HCT116 (cell line): ENCODE measurements at regions not wholly inside any gene's neighbourhood (a gene's known extent, or its start where the extent isn't known, plus 50 kb on each side); places are given as distances from the start of the nearest gene placed in this dataset.

Source experiments
- ATAC-seq: fragments of 200-7000 bp; cut with Tn5 transposase; 2 replicates; pipeline ENCODE4 v1.9.1; 2020; ENCODE audit warnings: mild to moderate bottlenecking, moderate library complexity
- BruUV-seq: library from RNA; stranded (reverse); fragments of 400-500 nt; replicated peaks from 2 replicates; lab custom pipeline; 2021; lab: Mats Ljungman, UMichigan
- CTCF ChIA-PET: fragments of 300-600 bp; sonication (Branson Sonifier 250); formaldehyde crosslinking; loops from one replicate; lab custom pipeline; 2021; ENCODE audit warnings: antibody characterized with exemption; lab: Charles Lee
- POLR2A ChIA-PET: fragments of 300-600, 350-600 bp; sonication (Branson Sonifier 250); formaldehyde crosslinking; loops from one replicate; lab custom pipeline; 2021; ENCODE audit warnings: antibody characterized with exemption; lab: Charles Lee
- RAD21 ChIA-PET, 2 experiments: fragments of 300-600 bp; sonication (Branson Sonifier 250); formaldehyde crosslinking; loops; one replicate each; lab custom pipeline; 2023; ENCODE audit warnings: low total read pairs in 2 of 2; ENCODE audit not compliant: uncharacterized antibody in 2 of 2, unreplicated experiment in 2 of 2, low non-redundant PET in 1 of 2; lab: Charles Lee
- DNase-seq: peaks from one replicate; pipeline ENCODE4 v3.0.0-alpha.2; 2010; ENCODE audit warnings: low read depth, low spot score
- H2AFZ ChIP-seq: fragments of 200-600 bp; shearing (Covaris generic), sonication (generic); 2 replicates; pipeline ENCODE4 v1.6.1; 2017; ENCODE audit warnings: low read depth, mixed run types, mixed read lengths, antibody characterized with exemption, low read length; ENCODE audit not compliant: poor library complexity, severe bottlenecking
- H3K27ac ChIP-seq: 2 replicates; pipeline ENCODE4 v1.5.1; 2012; ENCODE audit warnings: low read depth, low read length
- H3K27me3 ChIP-seq: fragments of 200-600 bp; sonication (generic); 2 replicates; pipeline ENCODE4 v1.6.1; 2016; ENCODE audit warnings: mixed run types, low read length, mixed read lengths; ENCODE audit not compliant: insufficient read depth
- H3K36me3 ChIP-seq, 2 experiments: fragments of 200-500 bp in 1 of 2; fragments of 200-600 bp in 1 of 2; sonication (Bioruptor generic) in 1 of 2; sonication (generic) in 1 of 2; 2 replicates each; pipeline versions ENCODE4 v1.5.1 to v1.6.1; 2014 to 2016; ENCODE audit warnings: low read length in 2 of 2, inconsistent platforms in 1 of 2, mixed read lengths in 1 of 2, mixed run types in 1 of 2; ENCODE audit not compliant: insufficient read depth in 2 of 2, control insufficient read depth in 1 of 2
- H3K4me1 ChIP-seq, 2 experiments: fragments of 200-600 bp in 1 of 2; sonication (generic) in 1 of 2; 2 replicates each; pipeline versions ENCODE4 v1.5.1 to v1.6.1; 2012 to 2017; ENCODE audit warnings: low read length in 2 of 2, inconsistent platforms in 1 of 2, mild to moderate bottlenecking in 1 of 2, mixed read lengths in 1 of 2, mixed run types in 1 of 2, moderate library complexity in 1 of 2; ENCODE audit not compliant: insufficient read depth in 2 of 2, control insufficient read depth in 1 of 2
- H3K4me2 ChIP-seq: fragments of 200-600 bp; sonication (generic); 2 replicates; pipeline ENCODE4 v1.6.1; 2017; ENCODE audit warnings: mixed run types, low read length, mixed read lengths
- H3K4me3 ChIP-seq, 2 experiments: fragments of 200-600 bp in 1 of 2; sonication (generic) in 1 of 2; replicated peaks in 1 of 2; 2 replicates each; pipeline ENCODE4 v1.5.1; 2011 to 2016; ENCODE audit warnings: low read length in 2 of 2, control low read depth in 1 of 2, low read depth in 1 of 2, mild to moderate bottlenecking in 1 of 2, mixed read lengths in 1 of 2, mixed run types in 1 of 2
- H3K79me2 ChIP-seq: fragments of 200-600 bp; sonication (generic); 2 replicates; pipeline ENCODE4 v1.6.1; 2017; ENCODE audit warnings: mild to moderate bottlenecking, mixed run types, low read length, moderate library complexity, mixed read lengths; ENCODE audit not compliant: insufficient read depth
- H3K9ac ChIP-seq: fragments of 200-600 bp; sonication (generic); 2 replicates; pipeline ENCODE4 v1.6.1; 2016; ENCODE audit warnings: low read length, mixed read lengths
- H3K9me2 ChIP-seq: fragments of 200-600 bp; sonication (generic), shearing (Covaris generic); 2 replicates; pipeline ENCODE4 v1.6.1; 2017; ENCODE audit warnings: mixed run types, mild to moderate bottlenecking, moderate library complexity; ENCODE audit not compliant: insufficient read depth
- H3K9me3 ChIP-seq, 2 experiments: fragments of 200-500 bp in 1 of 2; fragments of 200-600 bp in 1 of 2; sonication (Bioruptor generic) in 1 of 2; sonication (generic) in 1 of 2; 2 replicates each; pipeline ENCODE4 v1.6.1; 2014 to 2017; ENCODE audit warnings: low read length in 2 of 2, mixed read lengths in 2 of 2, inconsistent platforms in 1 of 2, low read depth in 1 of 2, mild to moderate bottlenecking in 1 of 2, mixed run types in 1 of 2, moderate library complexity in 1 of 2; ENCODE audit not compliant: control insufficient read depth in 1 of 2, insufficient read depth in 1 of 2
- H4K20me1 ChIP-seq: fragments of 200-600 bp; sonication (generic), shearing (Covaris generic); 2 replicates; pipeline ENCODE4 v1.6.1; 2017; ENCODE audit warnings: mixed run types, mild to moderate bottlenecking, moderate library complexity; ENCODE audit not compliant: insufficient read depth
- CBX3 ChIP-seq: IDR thresholded peaks from 2 replicates; pipeline ENCODE4 v1.6.1; 2012; ENCODE audit warnings: low read depth
- CEBPB ChIP-seq: IDR thresholded peaks from 2 replicates; pipeline ENCODE4 v1.6.1; 2012; ENCODE audit warnings: low read depth
- EGR1 ChIP-seq: IDR thresholded peaks from 2 replicates; pipeline ENCODE4 v1.6.1; 2012; ENCODE audit warnings: low read depth
- EZH2phosphoT487 ChIP-seq: fragments of 200-600 bp; IDR thresholded peaks from 2 replicates; pipeline ENCODE4 v1.6.1; 2018; ENCODE audit warnings: antibody characterized with exemption, borderline replicate concordance
- FOSL1 ChIP-seq: IDR thresholded peaks from 2 replicates; pipeline ENCODE4 v1.6.1; 2012; ENCODE audit warnings: low read depth
- JUND ChIP-seq: IDR thresholded peaks from 2 replicates; pipeline ENCODE4 v1.6.1; 2012
- POLR2A ChIP-seq: IDR thresholded peaks from 2 replicates; pipeline ENCODE4 v1.7.0; 2011; ENCODE audit warnings: borderline replicate concordance; ENCODE audit not compliant: insufficient read depth, insufficient read length; ENCODE audit errors: extremely low read depth
- POLR2AphosphoS5 ChIP-seq: IDR thresholded peaks from 2 replicates; pipeline ENCODE4 v1.6.1; 2011; ENCODE audit warnings: mild to moderate bottlenecking, low read depth, low read length, moderate library complexity
- SIN3A ChIP-seq: IDR thresholded peaks from 2 replicates; pipeline ENCODE4 v1.6.1; 2012; ENCODE audit warnings: low read depth
- SP1 ChIP-seq: IDR thresholded peaks from 2 replicates; pipeline ENCODE4 v1.6.1; 2012; ENCODE audit warnings: low read depth
- SRF ChIP-seq: IDR thresholded peaks from 2 replicates; pipeline ENCODE4 v1.6.1; 2012; ENCODE audit warnings: low read depth
- TCF7L2 ChIP-seq: IDR thresholded peaks from 2 replicates; pipeline ENCODE4 v1.7.0; 2011; ENCODE audit warnings: borderline replicate concordance, inconsistent platforms; ENCODE audit not compliant: insufficient read depth, insufficient read length; ENCODE audit errors: extremely low read depth
- ZBTB33 ChIP-seq: IDR thresholded peaks from 2 replicates; pipeline ENCODE4 v1.6.1; 2011; ENCODE audit warnings: mild to moderate bottlenecking, low read length, moderate library complexity; ENCODE audit not compliant: insufficient replicate concordance; ENCODE audit errors: extremely low read depth
- ZNF274 ChIP-seq: fragments of 200-500 bp; sonication (Bioruptor generic); IDR thresholded peaks from 2 replicates; pipeline ENCODE4 v1.6.1; 2014; ENCODE audit warnings: mild to moderate bottlenecking, low read depth, low read length, inconsistent platforms
- intact Hi-C: fragments of 100-400 bp; cut with micrococcal nuclease; formaldehyde crosslinking; loops from 2 replicates; pipeline ENCODE4 v1.10.0; 2022
- TF ChIP-seq, protein P1 (sequence below): IDR thresholded peaks from 2 replicates; pipeline ENCODE4 v1.6.1; 2012
- TF ChIP-seq, protein P2 (sequence below): IDR thresholded peaks from 2 replicates; pipeline ENCODE4 v1.6.1; 2012
- TF ChIP-seq, protein P3 (sequence below): IDR thresholded peaks from 2 replicates; pipeline ENCODE4 v1.6.1; 2012; ENCODE audit warnings: low read depth
- TF ChIP-seq, protein P4 (sequence below), 3 experiments: fragments of 200-600 bp in 1 of 3; sonication (generic) in 1 of 3; IDR thresholded peaks in 2 of 3; conservative IDR thresholded peaks in 1 of 3; 2 replicates each; pipeline ENCODE4 v1.5.1; 2012 to 2017; ENCODE audit warnings: low read depth in 2 of 3, low read length in 2 of 3, antibody characterized with exemption in 1 of 3, borderline replicate concordance in 1 of 3, control low read depth in 1 of 3, mild to moderate bottlenecking in 1 of 3, mixed read lengths in 1 of 3, mixed run types in 1 of 3, moderate library complexity in 1 of 3; ENCODE audit not compliant: insufficient read depth in 1 of 3

DNA sequence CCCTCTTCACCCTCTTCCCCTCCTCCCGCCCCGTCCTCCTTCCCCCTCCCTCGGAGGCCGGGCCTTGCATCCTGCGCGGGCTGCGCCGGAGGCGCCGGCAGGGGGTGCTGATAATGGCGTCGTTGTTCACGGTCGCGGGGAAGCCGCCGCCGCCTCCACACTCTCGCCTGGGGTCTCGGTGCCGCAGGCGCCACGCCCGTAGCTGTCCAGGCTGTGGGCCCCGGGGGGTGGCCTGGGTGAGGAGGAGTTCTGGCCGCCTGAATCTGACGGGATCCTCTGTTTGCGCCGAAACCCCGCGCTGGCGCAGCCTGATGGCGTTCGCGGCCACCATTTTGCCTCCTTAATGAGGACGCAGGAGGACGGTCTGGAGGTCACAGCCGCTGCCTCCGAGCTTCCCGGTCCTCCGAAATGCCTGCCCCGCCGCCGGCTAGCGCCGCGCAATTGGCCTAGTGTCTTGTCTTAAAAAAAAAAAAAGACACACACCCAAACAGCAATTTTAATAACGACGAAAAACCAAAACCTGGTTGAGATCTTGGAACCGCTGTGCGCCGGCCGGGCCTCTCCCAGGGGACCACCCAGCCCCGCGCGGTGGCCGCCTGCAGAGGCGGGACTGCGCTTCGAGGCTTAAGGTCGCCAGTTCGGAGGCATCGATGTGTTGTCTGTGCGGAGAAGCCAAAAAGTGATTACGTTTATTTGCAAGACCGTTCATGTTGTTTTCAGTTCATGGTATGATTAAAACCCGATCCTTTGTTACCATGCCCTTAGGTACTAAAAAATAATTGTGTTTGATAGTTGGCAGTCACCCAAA, 106.6 kb upstream of the HNRNPU start:
- no peaks in the 10 kb centered on the region for H3K36me3 ChIP-seq
- intact Hi-C loops, result loop anchor here (1.0 to 2.0 kb wide), 3 partner anchors 71 to 136 kb away; partner anchors contain the start of gene COX20
- peak overlapping the region; percentile 85 for H3K4me2 ChIP-seq
- peak overlapping the region; percentile 98 for H3K27ac ChIP-seq
- no peaks in the 10 kb centered on the region for H3K9me3 ChIP-seq
- ChIA-PET CTCF (interaction anchor here (1.2 to 1.9 kb wide), 2 partner anchors 71 to 170 kb away, joined by 3 to 5 read pairs; no protein-coding TSS in a partner anchor), RAD21 (no interaction called here), POLR2A (interaction anchor here (0.7 kb wide), 2 partner anchors 29 to 332 kb away, joined by 3 to 5 read pairs; no protein-coding TSS in a partner anchor)
- peaks cover 12 to 29% of the 10 kb centered on the region in 2 experiments; a peak in 3 of 4 replicates for H3K4me1 ChIP-seq
- no peaks in the 10 kb centered on the region for H4K20me1 ChIP-seq
- peak overlapping the region; percentile 60 to 67 for H3K4me3 ChIP-seq
- peak; percentile 80 for ATAC-seq
- peaks cover 5% of the 10 kb centered on the region; the same call in 1 of the 2 replicates for H3K79me2 ChIP-seq
- peak overlapping the region; percentile 80 for H3K9ac ChIP-seq
- peak; percentile 93 for DNase-seq
- H3K9me2 ChIP-seq, result no peaks in the 10 kb centered on the region
- H3K27me3 ChIP-seq, result no peaks in the 10 kb centered on the region
- no peak overlapping the region for H2AFZ ChIP-seq
- BruUV-seq, result TSS peak; percentile 85
- TF ChIP-seq CBX3, result peak; percentile 7; the same call in 1 of the 2 replicates
- TF ChIP-seq, protein P1, sequence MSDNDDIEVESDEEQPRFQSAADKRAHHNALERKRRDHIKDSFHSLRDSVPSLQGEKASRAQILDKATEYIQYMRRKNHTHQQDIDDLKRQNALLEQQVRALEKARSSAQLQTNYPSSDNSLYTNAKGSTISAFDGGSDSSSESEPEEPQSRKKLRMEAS, result peak; percentile 69
- no peak; the same call in 1 of the 2 replicates for TF ChIP-seq FOSL1
- TF ChIP-seq, protein P2, sequence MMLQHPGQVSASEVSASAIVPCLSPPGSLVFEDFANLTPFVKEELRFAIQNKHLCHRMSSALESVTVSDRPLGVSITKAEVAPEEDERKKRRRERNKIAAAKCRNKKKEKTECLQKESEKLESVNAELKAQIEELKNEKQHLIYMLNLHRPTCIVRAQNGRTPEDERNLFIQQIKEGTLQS, result no peak
- TF ChIP-seq POLR2AphosphoS5, result no peak; the same call in none of the 2 replicates
- peak; percentile 92 for TF ChIP-seq SRF
- TF ChIP-seq CEBPB, result no peak
- no peak for TF ChIP-seq EZH2phosphoT487
- TF ChIP-seq SIN3A, result peak; percentile 51; the same call in 1 of the 2 replicates
- TF ChIP-seq SP1, result peak; percentile 54; the same call in 1 of the 2 replicates
- TF ChIP-seq ZBTB33, result peak; percentile 21
- TF ChIP-seq, protein P3, sequence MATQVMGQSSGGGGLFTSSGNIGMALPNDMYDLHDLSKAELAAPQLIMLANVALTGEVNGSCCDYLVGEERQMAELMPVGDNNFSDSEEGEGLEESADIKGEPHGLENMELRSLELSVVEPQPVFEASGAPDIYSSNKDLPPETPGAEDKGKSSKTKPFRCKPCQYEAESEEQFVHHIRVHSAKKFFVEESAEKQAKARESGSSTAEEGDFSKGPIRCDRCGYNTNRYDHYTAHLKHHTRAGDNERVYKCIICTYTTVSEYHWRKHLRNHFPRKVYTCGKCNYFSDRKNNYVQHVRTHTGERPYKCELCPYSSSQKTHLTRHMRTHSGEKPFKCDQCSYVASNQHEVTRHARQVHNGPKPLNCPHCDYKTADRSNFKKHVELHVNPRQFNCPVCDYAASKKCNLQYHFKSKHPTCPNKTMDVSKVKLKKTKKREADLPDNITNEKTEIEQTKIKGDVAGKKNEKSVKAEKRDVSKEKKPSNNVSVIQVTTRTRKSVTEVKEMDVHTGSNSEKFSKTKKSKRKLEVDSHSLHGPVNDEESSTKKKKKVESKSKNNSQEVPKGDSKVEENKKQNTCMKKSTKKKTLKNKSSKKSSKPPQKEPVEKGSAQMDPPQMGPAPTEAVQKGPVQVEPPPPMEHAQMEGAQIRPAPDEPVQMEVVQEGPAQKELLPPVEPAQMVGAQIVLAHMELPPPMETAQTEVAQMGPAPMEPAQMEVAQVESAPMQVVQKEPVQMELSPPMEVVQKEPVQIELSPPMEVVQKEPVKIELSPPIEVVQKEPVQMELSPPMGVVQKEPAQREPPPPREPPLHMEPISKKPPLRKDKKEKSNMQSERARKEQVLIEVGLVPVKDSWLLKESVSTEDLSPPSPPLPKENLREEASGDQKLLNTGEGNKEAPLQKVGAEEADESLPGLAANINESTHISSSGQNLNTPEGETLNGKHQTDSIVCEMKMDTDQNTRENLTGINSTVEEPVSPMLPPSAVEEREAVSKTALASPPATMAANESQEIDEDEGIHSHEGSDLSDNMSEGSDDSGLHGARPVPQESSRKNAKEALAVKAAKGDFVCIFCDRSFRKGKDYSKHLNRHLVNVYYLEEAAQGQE, result no peak
- peak; percentile 79 for TF ChIP-seq EGR1
- TF ChIP-seq, protein P4, sequence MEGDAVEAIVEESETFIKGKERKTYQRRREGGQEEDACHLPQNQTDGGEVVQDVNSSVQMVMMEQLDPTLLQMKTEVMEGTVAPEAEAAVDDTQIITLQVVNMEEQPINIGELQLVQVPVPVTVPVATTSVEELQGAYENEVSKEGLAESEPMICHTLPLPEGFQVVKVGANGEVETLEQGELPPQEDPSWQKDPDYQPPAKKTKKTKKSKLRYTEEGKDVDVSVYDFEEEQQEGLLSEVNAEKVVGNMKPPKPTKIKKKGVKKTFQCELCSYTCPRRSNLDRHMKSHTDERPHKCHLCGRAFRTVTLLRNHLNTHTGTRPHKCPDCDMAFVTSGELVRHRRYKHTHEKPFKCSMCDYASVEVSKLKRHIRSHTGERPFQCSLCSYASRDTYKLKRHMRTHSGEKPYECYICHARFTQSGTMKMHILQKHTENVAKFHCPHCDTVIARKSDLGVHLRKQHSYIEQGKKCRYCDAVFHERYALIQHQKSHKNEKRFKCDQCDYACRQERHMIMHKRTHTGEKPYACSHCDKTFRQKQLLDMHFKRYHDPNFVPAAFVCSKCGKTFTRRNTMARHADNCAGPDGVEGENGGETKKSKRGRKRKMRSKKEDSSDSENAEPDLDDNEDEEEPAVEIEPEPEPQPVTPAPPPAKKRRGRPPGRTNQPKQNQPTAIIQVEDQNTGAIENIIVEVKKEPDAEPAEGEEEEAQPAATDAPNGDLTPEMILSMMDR (IDR thresholded peaks at IDR 0.05 in 2 of 3, conservative IDR thresholded peaks at IDR 0.05 in 1 of 3; ENCODE audit: borderline replicate concordance in 1 of 3, insufficient read depth in 1 of 3, low read depth in 2 of 3, low read length in 2 of 3), result peak; percentile 25 to 57 (median 52); a peak in 4 of 6 replicates
- peak; percentile 54 for TF ChIP-seq TCF7L2
- no peak for TF ChIP-seq POLR2A
- TF ChIP-seq ZNF274, result no peak
- no peak for TF ChIP-seq JUND
